B cell (primary cell): ENCODE measurements at regions not wholly inside any gene's neighbourhood (a gene's known extent, or its start where the extent isn't known, plus 50 kb on each side); places are given as distances from the start of the nearest gene placed in this dataset.

Source experiments
- ATAC-seq: fragments of 200-7000 bp; cut with Tn5 transposase; one replicate; pipeline ENCODE4 v1.10.0; 2021; ENCODE audit warnings: low read depth, mild to moderate bottlenecking, moderate number of reproducible peaks, moderate library complexity
- CTCF ChIA-PET: fragments of 350-600 bp; sonication (Branson Sonifier 250); formaldehyde crosslinking; loops from one replicate; lab custom pipeline; 2021; ENCODE audit warnings: antibody characterized with exemption, inconsistent platforms; lab: Charles Lee
- POLR2A ChIA-PET: fragments of 350-600 bp; sonication (Branson Sonifier 250); formaldehyde crosslinking; loops from one replicate; lab custom pipeline; 2021; ENCODE audit warnings: antibody characterized with exemption; lab: Charles Lee
- DNase-seq: peaks from one replicate; pipeline ENCODE4 v3.0.0; 2013
- H2AFZ ChIP-seq: 2 replicates; pipeline ENCODE4 v1.6.1; 2012; ENCODE audit warnings: mild to moderate bottlenecking, low read depth, low read length; ENCODE audit not compliant: insufficient read depth, poor library complexity, severe bottlenecking
- H3K27ac ChIP-seq, 2 donors: 1 replicate in 1 of 2; 2 replicates in 1 of 2; pipeline ENCODE4 v1.5.1; 2012 to 2013; ENCODE audit warnings: low read length in 2 of 2, mild to moderate bottlenecking in 2 of 2, moderate library complexity in 1 of 2
- H3K27me3 ChIP-seq, 4 experiments: fragments of 200-600 bp in 1 of 4; sonication (generic) in 1 of 4; replicated peaks in 1 of 4; 1 replicate in 2 of 4; 2 replicates in 2 of 4; pipeline versions ENCODE4 v1.6.1 to v1.7.0; 2013 to 2016; ENCODE audit warnings: low read length in 3 of 4, mild to moderate bottlenecking in 2 of 4, mixed read lengths in 1 of 4, moderate library complexity in 1 of 4; ENCODE audit not compliant: insufficient read depth in 4 of 4, control insufficient read depth in 3 of 4; ENCODE audit errors: control extremely low read depth in 1 of 4
- H3K36me3 ChIP-seq, 2 experiments: replicated peaks in 1 of 2; 1 replicate in 1 of 2; 2 replicates in 1 of 2; pipeline versions ENCODE4 v1.6.1 to v1.7.1; 2013; ENCODE audit warnings: low read length in 1 of 2; ENCODE audit not compliant: insufficient read depth in 2 of 2, control insufficient read depth in 1 of 2; ENCODE audit errors: control extremely low read depth in 1 of 2, extremely low read depth in 1 of 2
- H3K4me1 ChIP-seq, 2 donors: fragments of 200-600 bp in 1 of 2; sonication (generic) in 1 of 2; 1 replicate in 1 of 2; 2 replicates in 1 of 2; pipeline versions ENCODE4 v1.5.1 to v1.6.1; 2013 to 2017; ENCODE audit warnings: low read length in 2 of 2; ENCODE audit not compliant: control insufficient read depth in 2 of 2, insufficient read depth in 2 of 2
- H3K4me2 ChIP-seq: replicated peaks from 2 replicates; pipeline ENCODE3; 2012; ENCODE audit warnings: mild to moderate bottlenecking, low read depth, low read length; ENCODE audit not compliant: poor library complexity, severe bottlenecking
- H3K4me3 ChIP-seq, 5 experiments: fragments of 200-600 bp in 1 of 5; sonication (generic) in 1 of 5; 1 replicate in 3 of 5; 2 replicates in 2 of 5; pipeline versions ENCODE4 v1.5.1 to v1.7.0; 2011 to 2016; ENCODE audit warnings: low read length in 4 of 5, mild to moderate bottlenecking in 4 of 5, low read depth in 2 of 5, control low read depth in 1 of 5, moderate library complexity in 1 of 5; ENCODE audit not compliant: insufficient read depth in 1 of 5; ENCODE audit errors: control extremely low read depth in 1 of 5, extremely low read depth in 1 of 5
- H3K79me2 ChIP-seq: fragments of 200-600 bp; sonication (generic); one replicate; pipeline ENCODE4 v1.6.0; 2016; ENCODE audit warnings: low read length; ENCODE audit not compliant: control insufficient read depth, insufficient read depth
- H3K9ac ChIP-seq: fragments of 200-600 bp; sonication (generic); 2 replicates; pipeline ENCODE4 v1.6.1; 2017; ENCODE audit warnings: mild to moderate bottlenecking, low read length, moderate library complexity
- H3K9me3 ChIP-seq, 3 donors: one replicate each; pipeline versions ENCODE4 v1.6.1 to v1.7.1; 2013; ENCODE audit warnings: low read length in 2 of 3; ENCODE audit not compliant: control insufficient read depth in 2 of 3, insufficient read depth in 1 of 3; ENCODE audit errors: control extremely low read depth in 1 of 3
- H4K20me1 ChIP-seq: 2 replicates; pipeline ENCODE4 v1.6.0; 2012; ENCODE audit warnings: mild to moderate bottlenecking, low read length; ENCODE audit not compliant: insufficient read depth, control insufficient read depth, poor library complexity, severe bottlenecking
- H3K27ac Mint-ChIP-seq: one replicate; pipeline ENCODE4 v1.8.0; 2021; ENCODE audit warnings: mixed read lengths
- H3K27me3 Mint-ChIP-seq: one replicate; pipeline ENCODE4 v1.8.0; 2021; ENCODE audit warnings: mixed read lengths
- H3K4me1 Mint-ChIP-seq: one replicate; pipeline ENCODE4 v1.8.0; 2021; ENCODE audit warnings: mixed read lengths
- H3K4me3 Mint-ChIP-seq: one replicate; pipeline ENCODE4 v1.8.0; 2021; ENCODE audit warnings: mixed read lengths
- H3K9me3 Mint-ChIP-seq: one replicate; pipeline ENCODE4 v1.8.0; 2022; ENCODE audit warnings: mixed read lengths; ENCODE audit not compliant: insufficient read depth
- CTCF ChIP-seq: fragments of 200-600 bp; IDR thresholded peaks from one replicate; pipeline ENCODE4 v1.8.0; 2022; ENCODE audit warnings: antibody characterized with exemption, mild to moderate bottlenecking
- EZH2 ChIP-seq: IDR thresholded peaks from 2 replicates; pipeline ENCODE4 v1.6.1; 2012; ENCODE audit warnings: borderline replicate concordance, low read depth, mild to moderate bottlenecking, moderate library complexity, low read length; ENCODE audit not compliant: insufficient read depth, poor library complexity, severe bottlenecking
- WGBS: methylation state at CpG from one replicate; pipeline ENCODE4 v1.1.5; 2013; ENCODE audit warnings: missing lambda C conversion rate; ENCODE audit not compliant: insufficient coverage; 5-methylcytosine and 5-hydroxymethylcytosine counted together
- intact Hi-C: fragments of 100-400 bp; cut with micrococcal nuclease; formaldehyde crosslinking; loops from one replicate; pipeline ENCODE4 v1.10.0; 2022

GRCh38 chr1:243912347-243912746 is 62.3 kb upstream of the AKT3 start:
- no peak for ATAC-seq
- no peak overlapping the region for H3K9ac ChIP-seq
- DNase-seq = no peak
- H3K9me3 ChIP-seq = no peaks in the 10 kb centered on the region
- WGBS = 89% methylated on average over 2 of the region's 2 CpGs
- no peak overlapping the region for H3K4me3 Mint-ChIP-seq
- no peaks in the 10 kb centered on the region for H3K9me3 Mint-ChIP-seq
- peaks cover 33% of the 10 kb centered on the region for H3K27me3 Mint-ChIP-seq
- H3K4me3 ChIP-seq = no peak overlapping the region
- no peaks in the 10 kb centered on the region for H3K36me3 ChIP-seq
- no peak overlapping the region for H3K27ac Mint-ChIP-seq
- intact Hi-C loops = no loop called here
- H3K79me2 ChIP-seq = no peaks in the 10 kb centered on the region
- ChIA-PET CTCF (no interaction called here), POLR2A (no interaction called here)
- no peak overlapping the region for H2AFZ ChIP-seq
- H3K4me1 Mint-ChIP-seq = peaks cover 13% of the 10 kb centered on the region
- no peak overlapping the region for H3K27ac ChIP-seq
- TF ChIP-seq CTCF = no peak
- no peak for TF ChIP-seq EZH2
- H3K4me1 ChIP-seq = peaks cover 15 to 16% of the 10 kb centered on the region in 2 donors
- H3K4me2 ChIP-seq = no peak overlapping the region
- no peaks in the 10 kb centered on the region for H4K20me1 ChIP-seq
- peaks cover 0 to 20% (median 18%) of the 10 kb centered on the region in 4 experiments for H3K27me3 ChIP-seq

DNA sequence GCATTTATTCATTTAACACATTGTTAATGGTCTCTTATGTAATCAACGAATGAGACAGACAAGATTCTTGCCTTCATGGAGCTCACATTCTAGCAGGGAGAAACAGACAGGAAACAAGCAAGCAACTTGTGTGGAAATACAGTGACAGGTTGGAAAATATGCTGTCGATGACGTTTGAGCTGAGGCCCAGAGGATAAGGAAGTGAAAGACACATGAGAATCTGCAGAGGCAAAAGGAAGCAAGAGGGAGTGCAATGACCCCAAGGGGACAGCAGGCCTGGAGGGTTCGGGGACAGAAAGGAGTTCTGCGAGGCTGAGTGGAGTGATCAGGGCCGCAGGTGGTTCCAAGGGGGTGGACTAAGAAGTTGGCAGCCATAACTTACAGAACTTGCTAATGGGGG is 60.6 kb upstream of the AKT3 start:
- no peak for TF ChIP-seq CTCF
- no peak for TF ChIP-seq EZH2
- DNase-seq (peak; percentile 29), ATAC-seq (peak; percentile 33)
- Mint-ChIP-seq H3K9me3 (no peaks in the 10 kb centered on the region), H3K4me3 (no peak overlapping the region), H3K4me1 (peaks cover 7% of the 10 kb centered on the region), H3K27me3 (peaks cover 23% of the 10 kb centered on the region), H3K27ac (no peak overlapping the region)
- Histone ChIP-seq H3K36me3 (no peaks in the 10 kb centered on the region), H3K9me3 (no peaks in the 10 kb centered on the region), H3K79me2 (no peaks in the 10 kb centered on the region), H3K9ac (no peak overlapping the region), H3K4me2 (no peak overlapping the region), H4K20me1 (no peaks in the 10 kb centered on the region), H2AFZ (peak overlapping the region; percentile 25), H3K4me3 (no peak overlapping the region), H3K4me1 (peaks cover 5 to 7% of the 10 kb centered on the region in 2 donors), H3K27me3 (peaks cover 0 to 4% (median 3%) of the 10 kb centered on the region in 4 experiments), H3K27ac (no peak overlapping the region)
- POLR2A ChIA-PET = no interaction called here
- WGBS = 50% methylated on average over 6 of the region's 6 CpGs
- intact Hi-C loops = no loop called here
- CTCF ChIA-PET = no interaction called here
